ENCODE measurements at regions not wholly inside any gene's neighbourhood (a gene's known extent, or its start where the extent isn't known, plus 50 kb on each side); places are given as distances from the start of the nearest gene placed in this dataset.

DNA sequence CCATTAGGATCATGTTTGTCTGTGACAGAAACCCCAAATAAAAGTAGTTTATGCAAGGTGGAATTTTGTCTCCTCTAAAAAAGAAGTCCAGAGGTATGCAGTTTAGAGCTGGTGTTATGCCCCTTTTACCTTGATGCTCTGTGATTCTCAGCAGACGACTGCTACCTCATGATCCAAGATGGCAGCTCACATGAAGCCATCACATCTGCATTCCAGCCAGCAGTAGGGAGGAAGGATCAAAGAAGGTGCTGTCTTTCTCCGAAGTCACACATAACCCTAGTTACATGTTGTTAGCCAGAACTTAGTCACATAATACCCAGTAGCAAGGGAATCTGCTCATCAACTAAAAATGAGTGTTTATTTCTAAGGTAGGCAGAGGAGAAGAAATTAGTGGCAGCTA is 135.7 kb upstream of the HS3ST2 start:
- intact Hi-C loops (cut with micrococcal nuclease): loop anchor here (5.0 kb wide), 1 partner anchor 1376 kb away; no protein-coding TSS in a partner anchor
- CTCF ChIA-PET: no interaction called here

More for the DNA sequence above, 135.7 kb upstream of the HS3ST2 start:
- no peak overlapping the region for H3K4ac ChIP-seq (ENCODE audit: low read depth, low read length)
- WGBS, 2 experiments (ENCODE audit: extremely low coverage in 2 of 2, insufficient read length in 1 of 2): 20% methylated on average over 1 of the region's 2 CpGs; no CpG with 5 or more reads in 1 of the 2 experiments
- H2BK15ac ChIP-seq (ENCODE audit: low read depth, low read length): no peak overlapping the region
- no peak overlapping the region for H4K91ac ChIP-seq (ENCODE audit: insufficient read depth, low read depth, low read length)
- no peak overlapping the region for H3K14ac ChIP-seq (replicated peaks; ENCODE audit: low read depth, low read length)
- in situ Hi-C loops (cut with MboI; ENCODE audit: low sequenced_read_pairs) (no loop called here), dilution Hi-C loops (cut with HindIII; ENCODE audit: low sequenced_read_pairs, unreplicated experiment) (no loop called here)
- no peaks in the 10 kb centered on the region for H4K20me1 ChIP-seq (ENCODE audit: insufficient read depth, low read length)
- BruUV-seq (replicated peaks): no TSS peak
- H4K8ac ChIP-seq (ENCODE audit: low read depth in 2 of 2, low read length in 2 of 2): no peak overlapping the region
- H3K27me3 ChIP-seq (ENCODE audit: control insufficient read depth, insufficient read depth, low read length): peaks cover 44% of the 10 kb centered on the region
- no peaks in the 10 kb centered on the region for H3K9me1 ChIP-seq (ENCODE audit: insufficient read depth, low read length)
- no peak overlapping the region for H2BK120ac ChIP-seq (ENCODE audit: low read depth, low read length)
- H2AFZ ChIP-seq (replicated peaks; ENCODE audit: low read length, poor library complexity): no peak overlapping the region
- H3K4me3 ChIP-seq (ENCODE audit: insufficient read depth, low read depth, low read length): no peak overlapping the region
- no peak overlapping the region for H3K4me2 ChIP-seq (ENCODE audit: low read depth, low read length)
- H2BK20ac ChIP-seq (ENCODE audit: low read depth, low read length): no peak overlapping the region
- peaks cover 2% of the 10 kb centered on the region; the same call in 1 of the 2 replicates for H3K9me3 ChIP-seq (ENCODE audit: control insufficient read depth, insufficient read depth, low read length)
- no peak overlapping the region for H3K56ac ChIP-seq (ENCODE audit: extremely low read depth, insufficient read depth, low read length)
- ATAC-seq (ENCODE audit: low read depth): no peak
- no peak overlapping the region for H4K5ac ChIP-seq (ENCODE audit: low read depth, low read length)
- H3K18ac ChIP-seq (ENCODE audit: low read depth, low read length): no peak overlapping the region
- H2BK5ac ChIP-seq (ENCODE audit: low read depth, low read length, poor library complexity, severe bottlenecking): no peak overlapping the region
- TF ChIP-seq MAFK (IDR thresholded peaks at IDR 0.05; ENCODE audit: low read depth, low read length) (no peak), RCOR1 (IDR thresholded peaks at IDR 0.05; ENCODE audit: insufficient replicate concordance, low read length) (no peak), FOS (IDR thresholded peaks at IDR 0.05; ENCODE audit: low read depth, low read length) (no peak), RAD21 (IDR thresholded peaks at IDR 0.05; ENCODE audit: low read length) (no peak), CHD1 (IDR thresholded peaks at IDR 0.05; ENCODE audit: low read depth, low read length) (no peak), NFE2L2 (IDR thresholded peaks at IDR 0.05; ENCODE audit: low read depth, low read length) (no peak), CEBPB (IDR thresholded peaks at IDR 0.05; ENCODE audit: low read depth, low read length) (no peak), BHLHE40 (IDR thresholded peaks at IDR 0.05; ENCODE audit: low read depth, low read length) (no peak), RFX5 (IDR thresholded peaks at IDR 0.05; ENCODE audit: low read depth, low read length) (no peak), SMC3 (IDR thresholded peaks at IDR 0.05; ENCODE audit: low read depth, low read length) (no peak), MAZ (IDR thresholded peaks at IDR 0.05; ENCODE audit: borderline replicate concordance, low read depth, low read length) (no peak), MXI1 (IDR thresholded peaks at IDR 0.05; ENCODE audit: borderline replicate concordance, low read depth, low read length) (no peak), POLR2A (IDR thresholded peaks at IDR 0.05; ENCODE audit: low read depth, low read length) (no peak)
- TF ChIP-seq, protein P1, sequence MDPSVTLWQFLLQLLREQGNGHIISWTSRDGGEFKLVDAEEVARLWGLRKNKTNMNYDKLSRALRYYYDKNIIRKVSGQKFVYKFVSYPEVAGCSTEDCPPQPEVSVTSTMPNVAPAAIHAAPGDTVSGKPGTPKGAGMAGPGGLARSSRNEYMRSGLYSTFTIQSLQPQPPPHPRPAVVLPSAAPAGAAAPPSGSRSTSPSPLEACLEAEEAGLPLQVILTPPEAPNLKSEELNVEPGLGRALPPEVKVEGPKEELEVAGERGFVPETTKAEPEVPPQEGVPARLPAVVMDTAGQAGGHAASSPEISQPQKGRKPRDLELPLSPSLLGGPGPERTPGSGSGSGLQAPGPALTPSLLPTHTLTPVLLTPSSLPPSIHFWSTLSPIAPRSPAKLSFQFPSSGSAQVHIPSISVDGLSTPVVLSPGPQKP (IDR thresholded peaks at IDR 0.05; ENCODE audit: borderline replicate concordance, low read depth, low read length): no peak
- TF ChIP-seq, protein P2, sequence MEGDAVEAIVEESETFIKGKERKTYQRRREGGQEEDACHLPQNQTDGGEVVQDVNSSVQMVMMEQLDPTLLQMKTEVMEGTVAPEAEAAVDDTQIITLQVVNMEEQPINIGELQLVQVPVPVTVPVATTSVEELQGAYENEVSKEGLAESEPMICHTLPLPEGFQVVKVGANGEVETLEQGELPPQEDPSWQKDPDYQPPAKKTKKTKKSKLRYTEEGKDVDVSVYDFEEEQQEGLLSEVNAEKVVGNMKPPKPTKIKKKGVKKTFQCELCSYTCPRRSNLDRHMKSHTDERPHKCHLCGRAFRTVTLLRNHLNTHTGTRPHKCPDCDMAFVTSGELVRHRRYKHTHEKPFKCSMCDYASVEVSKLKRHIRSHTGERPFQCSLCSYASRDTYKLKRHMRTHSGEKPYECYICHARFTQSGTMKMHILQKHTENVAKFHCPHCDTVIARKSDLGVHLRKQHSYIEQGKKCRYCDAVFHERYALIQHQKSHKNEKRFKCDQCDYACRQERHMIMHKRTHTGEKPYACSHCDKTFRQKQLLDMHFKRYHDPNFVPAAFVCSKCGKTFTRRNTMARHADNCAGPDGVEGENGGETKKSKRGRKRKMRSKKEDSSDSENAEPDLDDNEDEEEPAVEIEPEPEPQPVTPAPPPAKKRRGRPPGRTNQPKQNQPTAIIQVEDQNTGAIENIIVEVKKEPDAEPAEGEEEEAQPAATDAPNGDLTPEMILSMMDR (conservative IDR thresholded peaks at IDR 0.05; ENCODE audit: low read depth, low read length): no peak
- TF ChIP-seq, protein P3, sequence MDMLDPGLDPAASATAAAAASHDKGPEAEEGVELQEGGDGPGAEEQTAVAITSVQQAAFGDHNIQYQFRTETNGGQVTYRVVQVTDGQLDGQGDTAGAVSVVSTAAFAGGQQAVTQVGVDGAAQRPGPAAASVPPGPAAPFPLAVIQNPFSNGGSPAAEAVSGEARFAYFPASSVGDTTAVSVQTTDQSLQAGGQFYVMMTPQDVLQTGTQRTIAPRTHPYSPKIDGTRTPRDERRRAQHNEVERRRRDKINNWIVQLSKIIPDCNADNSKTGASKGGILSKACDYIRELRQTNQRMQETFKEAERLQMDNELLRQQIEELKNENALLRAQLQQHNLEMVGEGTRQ (IDR thresholded peaks at IDR 0.05; ENCODE audit: low read depth, low read length): no peak
- no peak overlapping the region for H2AK9ac ChIP-seq (replicated peaks; ENCODE audit: low read depth, low read length, poor library complexity)
- H3K4me1 ChIP-seq (ENCODE audit: control insufficient read depth, insufficient read depth, low read length): no peaks in the 10 kb centered on the region
- no peak for DNase-seq
- H3K79me1 ChIP-seq (ENCODE audit: low read depth in 1 of 2, low read length in 2 of 2): no peaks in the 10 kb centered on the region
- no peak overlapping the region for H2AK5ac ChIP-seq (ENCODE audit: low read depth, low read length)
- H3K27ac ChIP-seq (ENCODE audit: insufficient read depth, low read length): no peak overlapping the region
- no peaks in the 10 kb centered on the region for H3K36me3 ChIP-seq (ENCODE audit: control insufficient read depth, insufficient read depth, low read length)
- no peak overlapping the region for H3K9ac ChIP-seq (ENCODE audit: low read depth, low read length)
- POLR2A ChIA-PET (ENCODE audit: unreplicated experiment): interaction anchor here (0.6 kb wide), 1 partner anchor 60 kb away, joined by 4 read pairs; no protein-coding TSS in a partner anchor
- no peak overlapping the region for H3K23ac ChIP-seq (ENCODE audit: low read depth, low read length)
